ENCODE measurements at regions not wholly inside any gene's neighbourhood (a gene's known extent, or its start where the extent isn't known, plus 50 kb on each side); places are given as distances from the start of the nearest gene placed in this dataset.
A peak's percentile ranks its signal among the peaks of the same experiment; 100 is the strongest.

- TF ChIP-seq, protein P1, sequence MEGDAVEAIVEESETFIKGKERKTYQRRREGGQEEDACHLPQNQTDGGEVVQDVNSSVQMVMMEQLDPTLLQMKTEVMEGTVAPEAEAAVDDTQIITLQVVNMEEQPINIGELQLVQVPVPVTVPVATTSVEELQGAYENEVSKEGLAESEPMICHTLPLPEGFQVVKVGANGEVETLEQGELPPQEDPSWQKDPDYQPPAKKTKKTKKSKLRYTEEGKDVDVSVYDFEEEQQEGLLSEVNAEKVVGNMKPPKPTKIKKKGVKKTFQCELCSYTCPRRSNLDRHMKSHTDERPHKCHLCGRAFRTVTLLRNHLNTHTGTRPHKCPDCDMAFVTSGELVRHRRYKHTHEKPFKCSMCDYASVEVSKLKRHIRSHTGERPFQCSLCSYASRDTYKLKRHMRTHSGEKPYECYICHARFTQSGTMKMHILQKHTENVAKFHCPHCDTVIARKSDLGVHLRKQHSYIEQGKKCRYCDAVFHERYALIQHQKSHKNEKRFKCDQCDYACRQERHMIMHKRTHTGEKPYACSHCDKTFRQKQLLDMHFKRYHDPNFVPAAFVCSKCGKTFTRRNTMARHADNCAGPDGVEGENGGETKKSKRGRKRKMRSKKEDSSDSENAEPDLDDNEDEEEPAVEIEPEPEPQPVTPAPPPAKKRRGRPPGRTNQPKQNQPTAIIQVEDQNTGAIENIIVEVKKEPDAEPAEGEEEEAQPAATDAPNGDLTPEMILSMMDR (IDR thresholded peaks at IDR 0.05): no peak
- 86 to 89% methylated on average over 20 of the region's 20 CpGs for WGBS, 2 donors
Measured at GRCh38 chr7:390761-391410, 100.9 kb downstream of the FOXL3 start.

GRCh38 chr7:391411-391951 is 101.5 kb downstream of the FOXL3 start:
- 92 to 94% methylated on average over 23 to 26 of the region's 26 CpGs for WGBS, 2 donors
- Histone ChIP-seq H3K27me3 (peaks cover 0 to 6% (median 0%) of the 10 kb centered on the region in 7 donors), H3K4me1 (peaks cover 0 to 8% (median 0%) of the 10 kb centered on the region in 9 donors), H3K36me3 (no peaks in the 10 kb centered on the region), H3K27ac (no peak overlapping the region), H3K9me3 (peaks cover 0 to 39% (median 15%) of the 10 kb centered on the region in 11 donors), H3K4me3 (no peak overlapping the region)
- TF ChIP-seq, protein P1 (IDR thresholded peaks at IDR 0.05): no peak
- ATAC-seq: no peak
- intact Hi-C loops (cut with DNase I): no loop called here
- DNase-seq: no peak

More at GRCh38 chr7:390761-391410, 100.9 kb downstream of the FOXL3 start:
- Histone ChIP-seq H3K4me3 (no peak overlapping the region), H3K9me3 (peaks cover 0 to 35% (median 9%) of the 10 kb centered on the region in 11 donors), H3K4me1 (peaks cover 0 to 8% (median 0%) of the 10 kb centered on the region in 9 donors), H3K27me3 (peaks cover 0 to 6% (median 0%) of the 10 kb centered on the region in 7 donors), H3K27ac (no peak overlapping the region), H3K36me3 (no peaks in the 10 kb centered on the region)
- peak in 1 of 8 donors; percentile 25 for ATAC-seq
- intact Hi-C loops (cut with DNase I): no loop called here
- DNase-seq: no peak

- no peak for ATAC-seq
- no peak overlapping the region for H3K27ac ChIP-seq
Measured at GRCh38 chr7:391961-392524, 102.1 kb downstream of the FOXL3 start.

DNA sequence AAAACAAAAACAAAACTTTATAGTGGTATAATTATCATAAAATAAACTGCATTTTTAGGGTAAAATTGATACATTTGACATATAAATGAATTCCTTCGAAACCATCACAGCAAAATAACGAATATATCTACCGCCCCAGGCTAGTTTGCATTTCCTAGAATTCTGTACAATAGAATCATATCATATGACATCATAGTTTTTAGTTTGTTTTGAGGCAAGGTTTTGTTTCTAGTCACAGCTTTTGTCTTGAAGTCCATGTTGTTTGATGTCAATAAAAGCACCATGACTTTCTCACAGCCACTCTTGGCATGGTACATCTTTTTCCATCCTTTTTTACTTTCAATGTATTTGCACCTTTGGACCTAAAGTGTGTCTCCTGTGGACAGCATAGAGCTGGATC is 102.9 kb downstream of the FOXL3 start:
- no peak for ATAC-seq
- 86 to 88% methylated on average over 3 of the region's 3 CpGs for WGBS, 2 donors
- H3K36me3 ChIP-seq: no peaks in the 10 kb centered on the region
- no peak overlapping the region for H3K4me3 ChIP-seq
- TF ChIP-seq, protein P1 (IDR thresholded peaks at IDR 0.05): no peak
- intact Hi-C loops (cut with DNase I): no loop called here
- DNase-seq: no peak
- H3K27me3 ChIP-seq: peaks cover 0 to 6% (median 0%) of the 10 kb centered on the region in 7 donors
- H3K9me3 ChIP-seq: peaks cover 0 to 52% (median 19%) of the 10 kb centered on the region in 11 donors
- peaks cover 0 to 8% (median 0%) of the 10 kb centered on the region in 9 donors for H3K4me1 ChIP-seq
- H3K27ac ChIP-seq: no peak overlapping the region

More at GRCh38 chr7:391961-392524, 102.1 kb downstream of the FOXL3 start:
- Histone ChIP-seq H3K36me3 (no peaks in the 10 kb centered on the region), H3K4me3 (no peak overlapping the region), H3K27me3 (peaks cover 0 to 6% (median 0%) of the 10 kb centered on the region in 7 donors), H3K4me1 (peaks cover 0 to 8% (median 0%) of the 10 kb centered on the region in 9 donors), H3K9me3 (peaks cover 0 to 44% (median 19%) of the 10 kb centered on the region in 11 donors)
- no peak for DNase-seq
- intact Hi-C loops (cut with DNase I): no loop called here
- TF ChIP-seq, protein P1 (IDR thresholded peaks at IDR 0.05): no peak
- WGBS, 2 donors: 91% methylated on average over 25 of the region's 25 CpGs

Data from heart right ventricle (tissue), 16 donors.